NT2/D1 (cell line): ENCODE measurements at regions not wholly inside any gene's neighbourhood (a gene's known extent, or its start where the extent isn't known, plus 50 kb on each side); places are given as distances from the start of the nearest gene placed in this dataset.

Experiments used
- DNase-seq: peaks from one replicate; pipeline ENCODE4 v3.0.0-alpha.2; 2011; ENCODE audit warnings: low read depth, low spot score
- H3K27me3 ChIP-seq: 2 replicates; pipeline ENCODE4 v1.6.0; 2011; ENCODE audit warnings: mild to moderate bottlenecking; ENCODE audit not compliant: insufficient read length, insufficient read depth
- H3K36me3 ChIP-seq: 2 replicates; pipeline ENCODE4 v1.6.1; 2011; ENCODE audit warnings: mild to moderate bottlenecking, low read length, mixed read lengths; ENCODE audit not compliant: insufficient read depth, insufficient read length
- H3K4me1 ChIP-seq: 2 replicates; pipeline ENCODE4 v1.5.1; 2011; ENCODE audit not compliant: insufficient read depth, insufficient read length
- H3K4me3 ChIP-seq: 2 replicates; pipeline ENCODE4 v1.5.1; 2011; ENCODE audit warnings: low read depth; ENCODE audit not compliant: insufficient read length
- H3K9ac ChIP-seq: 2 replicates; pipeline ENCODE4 v1.6.0; 2011; ENCODE audit warnings: low read depth; ENCODE audit not compliant: insufficient read length
- H3K9me3 ChIP-seq: 2 replicates; pipeline ENCODE4 v1.5.1; 2011; ENCODE audit warnings: mild to moderate bottlenecking, low read length; ENCODE audit not compliant: insufficient read depth
- SUZ12 ChIP-seq: IDR thresholded peaks from 2 replicates; pipeline ENCODE4 v1.6.1; 2011; ENCODE audit not compliant: insufficient read length, insufficient read depth; ENCODE audit errors: extremely low read depth
- YY1 ChIP-seq: IDR thresholded peaks from 2 replicates; pipeline ENCODE4 v1.6.1; 2011; ENCODE audit not compliant: insufficient read length, insufficient read depth
- ZNF274 ChIP-seq: IDR thresholded peaks from 2 replicates; pipeline ENCODE4 v1.6.1; 2011; ENCODE audit warnings: mild to moderate bottlenecking, low read depth, low read length

DNA sequence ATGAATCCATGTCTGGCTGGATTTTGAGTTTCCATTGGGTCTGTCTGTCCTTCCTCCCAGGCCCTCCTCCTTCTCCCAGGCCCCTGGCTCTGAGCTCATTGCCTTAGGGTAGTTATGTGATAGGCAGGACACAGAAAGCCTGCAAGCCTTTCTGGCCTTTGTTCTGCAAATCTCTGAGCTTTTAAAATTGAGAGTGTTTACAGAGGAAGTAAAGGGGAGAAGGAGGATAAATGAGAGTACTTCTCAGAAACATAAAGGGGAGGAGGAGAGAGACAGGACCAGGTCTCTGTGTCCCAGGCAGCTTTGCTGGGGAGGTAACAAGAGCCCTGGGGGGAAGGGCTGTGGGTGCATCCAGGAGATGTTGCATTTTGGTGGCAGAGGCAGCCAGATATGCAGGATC, 126.7 kb downstream of the FOXD2 start:
- no peak overlapping the region for H3K9ac ChIP-seq
- H3K27me3 ChIP-seq = no peaks in the 10 kb centered on the region
- peaks cover 31% of the 10 kb centered on the region for H3K4me1 ChIP-seq
- H3K9me3 ChIP-seq = no peaks in the 10 kb centered on the region
- peak; percentile 93 for DNase-seq
- H3K4me3 ChIP-seq = no peak overlapping the region
- H3K36me3 ChIP-seq = no peaks in the 10 kb centered on the region
- TF ChIP-seq ZNF274 (no peak), SUZ12 (no peak), YY1 (no peak)

DNA sequence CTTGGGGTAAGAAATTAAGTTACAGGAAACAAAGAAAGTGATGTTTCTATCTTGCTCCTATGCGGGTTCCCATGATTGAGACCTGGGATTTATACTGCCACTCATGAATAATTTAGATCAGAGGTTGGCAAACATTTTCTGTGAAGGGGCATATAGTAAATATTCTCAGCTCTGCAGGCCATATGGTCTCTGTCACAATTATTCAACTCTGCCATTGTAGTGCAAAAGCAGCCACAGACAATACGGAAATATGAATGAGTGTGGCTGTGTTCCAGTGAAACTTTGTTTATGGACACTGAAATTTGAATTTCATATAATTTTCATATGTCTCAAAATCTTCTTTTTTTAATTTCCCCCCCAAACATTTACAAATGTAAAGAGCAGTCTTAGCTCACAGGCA, 127.2 kb downstream of the FOXD2 start:
- DNase-seq = no peak
- Histone ChIP-seq H3K9me3 (no peaks in the 10 kb centered on the region), H3K4me1 (peaks cover 31% of the 10 kb centered on the region), H3K4me3 (no peak overlapping the region), H3K9ac (peak overlapping the region; percentile 61), H3K27me3 (no peaks in the 10 kb centered on the region), H3K36me3 (no peaks in the 10 kb centered on the region)
- TF ChIP-seq YY1 (no peak), SUZ12 (no peak), ZNF274 (no peak)

DNA sequence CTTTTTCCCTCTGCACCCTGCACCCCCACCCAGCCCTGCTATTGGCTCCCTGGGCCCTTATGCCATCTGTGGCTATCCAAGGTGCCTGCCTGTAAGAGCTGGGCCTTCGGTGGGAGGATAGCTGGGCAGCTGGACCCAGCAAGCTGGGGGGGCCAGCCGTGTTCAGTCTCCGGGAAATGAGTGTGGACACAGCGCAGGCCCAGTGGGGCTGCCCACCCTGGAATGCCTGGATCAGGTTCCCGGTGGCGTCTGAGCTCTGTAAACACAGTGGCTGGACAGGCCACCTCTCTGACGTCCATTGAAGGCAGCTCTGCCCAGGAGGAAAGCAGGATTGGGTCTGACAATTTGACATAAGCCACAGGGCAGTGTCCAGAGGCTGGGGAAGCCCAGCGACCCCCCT, 127.8 kb downstream of the FOXD2 start:
- Histone ChIP-seq H3K4me3 (no peak overlapping the region), H3K9me3 (peaks cover under 1% of the 10 kb centered on the region; the same call in 1 of the 2 replicates), H3K36me3 (no peaks in the 10 kb centered on the region), H3K4me1 (peaks cover 31% of the 10 kb centered on the region), H3K27me3 (no peaks in the 10 kb centered on the region), H3K9ac (peak overlapping the region; percentile 61)
- DNase-seq = no peak
- TF ChIP-seq ZNF274 = no peak
- TF ChIP-seq YY1 = no peak
- no peak for TF ChIP-seq SUZ12

DNA sequence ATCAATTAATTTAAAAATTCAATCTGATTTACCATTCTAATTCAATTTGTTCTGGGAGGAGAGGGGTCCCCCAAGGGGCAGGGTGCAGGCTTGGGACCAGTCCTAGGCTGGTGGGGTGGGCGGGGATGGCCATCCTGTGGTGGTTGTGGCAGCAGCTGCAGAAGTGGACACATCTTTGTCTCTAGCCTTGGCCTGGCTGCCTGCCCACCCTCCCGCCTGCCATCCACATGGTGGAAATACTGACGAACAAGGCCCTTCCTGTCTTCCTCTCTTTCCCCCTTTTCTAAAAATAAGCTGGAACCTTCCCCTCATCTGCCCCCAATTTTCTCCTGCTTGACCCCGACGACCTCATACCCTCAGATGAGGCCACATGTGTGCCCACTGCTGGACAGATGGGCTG, 130.9 kb downstream of the FOXD2 start:
- H3K4me3 ChIP-seq = no peak overlapping the region
- no peak overlapping the region for H3K9ac ChIP-seq
- H3K4me1 ChIP-seq = peaks cover 30% of the 10 kb centered on the region
- no peak for TF ChIP-seq SUZ12
- H3K9me3 ChIP-seq = peaks cover 6% of the 10 kb centered on the region; the same call in 1 of the 2 replicates
- no peaks in the 10 kb centered on the region for H3K36me3 ChIP-seq
- peaks cover 4% of the 10 kb centered on the region for H3K27me3 ChIP-seq
- DNase-seq = no peak

DNA sequence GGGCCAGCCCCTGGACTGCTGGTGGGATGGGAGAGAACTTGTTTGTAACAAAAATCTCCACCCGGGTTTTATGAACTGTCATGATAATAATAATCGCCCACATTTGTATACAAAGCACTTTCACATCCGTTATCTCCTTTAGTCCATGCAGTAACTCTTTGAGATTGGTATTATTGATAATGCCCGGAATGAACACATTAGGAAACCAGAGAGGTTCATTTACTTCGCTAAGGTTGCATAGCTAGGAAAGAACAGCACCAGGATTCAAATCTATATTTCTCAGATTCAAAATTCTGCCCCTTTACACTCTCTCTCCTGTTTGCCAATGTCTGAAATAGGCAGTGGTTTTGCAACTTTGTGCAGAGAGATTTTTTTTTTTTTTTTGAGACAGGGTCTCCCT, 131.4 kb downstream of the FOXD2 start:
- Histone ChIP-seq H3K4me3 (no peak overlapping the region), H3K9ac (no peak overlapping the region), H3K36me3 (no peaks in the 10 kb centered on the region), H3K4me1 (peaks cover 30% of the 10 kb centered on the region), H3K9me3 (peaks cover 6% of the 10 kb centered on the region; the same call in 1 of the 2 replicates), H3K27me3 (peaks cover 4% of the 10 kb centered on the region)
- no peak for DNase-seq
- TF ChIP-seq ZNF274 = no peak
- no peak for TF ChIP-seq SUZ12
- TF ChIP-seq YY1 = no peak

DNA sequence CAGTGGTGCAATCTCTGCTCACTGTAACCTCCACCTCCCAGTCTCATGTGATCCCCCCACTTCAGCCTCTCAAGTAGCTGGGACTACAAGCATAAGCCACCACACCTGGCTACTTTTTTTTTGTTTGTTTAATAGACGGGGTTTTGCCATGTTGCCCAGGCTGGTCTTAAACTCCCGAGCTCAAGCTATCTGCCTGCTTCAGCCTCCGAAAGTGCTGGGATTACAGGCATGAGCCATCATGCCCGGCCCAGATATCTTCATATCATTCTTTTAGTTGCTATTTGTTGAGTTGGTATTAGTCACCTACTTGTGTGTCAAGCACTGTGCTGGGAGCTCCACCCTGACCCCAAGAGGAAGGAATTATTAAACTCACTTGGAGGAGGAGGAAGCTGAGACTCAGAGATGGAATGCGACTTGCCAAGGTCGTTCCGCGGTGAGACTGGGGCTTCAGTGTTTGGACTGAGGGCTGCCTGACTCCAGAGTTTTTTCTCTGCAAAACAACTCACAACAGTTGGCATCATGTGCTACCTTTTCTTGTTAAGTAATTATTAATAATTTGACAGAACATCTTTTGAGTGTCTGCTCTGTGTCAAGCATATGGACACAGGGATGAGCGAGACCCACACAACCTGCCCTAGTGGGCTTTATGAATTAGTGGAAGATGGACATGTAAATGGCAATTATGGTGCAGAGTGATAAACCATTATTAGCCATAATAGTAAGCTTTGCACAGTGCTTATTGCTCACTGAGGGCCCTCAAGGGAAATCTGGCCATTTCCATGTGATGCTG, 132.0 kb downstream of the FOXD2 start:
- DNase-seq = peak; percentile 91

DNA sequence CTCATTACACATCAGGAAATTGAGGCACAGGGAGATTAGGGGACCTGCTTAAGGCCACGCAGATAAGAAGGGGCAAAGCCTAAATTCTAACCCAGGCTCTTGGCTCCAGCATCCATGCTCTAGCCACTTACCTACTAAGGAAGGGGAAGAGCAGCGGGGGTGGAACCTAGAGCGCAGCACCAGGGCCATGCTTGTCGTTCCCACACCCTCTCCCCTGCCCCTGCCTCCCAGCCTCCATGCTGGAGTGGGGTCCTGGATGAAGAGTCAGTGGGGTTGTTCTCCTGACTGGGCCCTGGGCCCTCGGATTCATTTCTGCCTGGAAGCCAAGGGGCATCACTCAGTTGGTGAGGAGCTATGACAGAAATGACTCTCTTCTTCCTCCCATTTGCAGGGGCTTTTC, 133.3 kb downstream of the FOXD2 start:
- Histone ChIP-seq H3K9ac (no peak overlapping the region), H3K27me3 (peaks cover 4% of the 10 kb centered on the region), H3K9me3 (peaks cover 6% of the 10 kb centered on the region; the same call in 1 of the 2 replicates), H3K4me3 (no peak overlapping the region), H3K36me3 (no peaks in the 10 kb centered on the region), H3K4me1 (peaks cover 29% of the 10 kb centered on the region)
- DNase-seq = no peak
- TF ChIP-seq ZNF274 = no peak
- no peak for TF ChIP-seq SUZ12
- no peak for TF ChIP-seq YY1

More for the DNA sequence above, 132.0 kb downstream of the FOXD2 start:
- no peak for TF ChIP-seq ZNF274
- TF ChIP-seq YY1 = no peak
- TF ChIP-seq SUZ12 = no peak
- H3K27me3 ChIP-seq = peaks cover 4% of the 10 kb centered on the region
- peaks cover 30% of the 10 kb centered on the region for H3K4me1 ChIP-seq
- H3K4me3 ChIP-seq = no peak overlapping the region
- H3K9ac ChIP-seq = no peak overlapping the region
- peaks cover 6% of the 10 kb centered on the region; the same call in 1 of the 2 replicates for H3K9me3 ChIP-seq
- H3K36me3 ChIP-seq = no peaks in the 10 kb centered on the region
